ENCODE measurements at regions not wholly inside any gene's neighbourhood (a gene's known extent, or its start where the extent isn't known, plus 50 kb on each side); places are given as distances from the start of the nearest gene placed in this dataset.

DNA sequence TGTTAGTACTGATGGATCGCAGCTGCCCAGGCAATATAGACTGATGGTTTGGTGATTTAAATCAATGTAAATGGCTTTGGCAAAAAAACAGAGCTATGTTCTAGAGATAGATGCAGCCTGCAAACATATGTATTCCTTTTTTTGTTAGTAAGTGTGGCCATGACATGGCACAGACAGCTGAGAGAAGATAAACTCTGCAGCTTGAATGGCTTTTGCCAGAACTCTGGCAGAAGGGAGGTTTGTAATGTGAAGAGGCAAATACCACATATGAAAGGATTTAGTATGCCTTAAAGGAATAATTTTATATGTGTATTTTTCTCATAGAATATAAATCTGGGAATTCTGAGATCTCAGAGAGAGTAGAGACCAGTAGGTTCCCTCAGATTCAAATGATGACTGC is 340.2 kb upstream of the DMAC1 start:
- Histone ChIP-seq H3K27me3 (ENCODE audit: control insufficient read depth, insufficient read depth, low read length) (no peaks in the 10 kb centered on the region), H3K9ac (ENCODE audit: low read length) (no peak overlapping the region)

DNA sequence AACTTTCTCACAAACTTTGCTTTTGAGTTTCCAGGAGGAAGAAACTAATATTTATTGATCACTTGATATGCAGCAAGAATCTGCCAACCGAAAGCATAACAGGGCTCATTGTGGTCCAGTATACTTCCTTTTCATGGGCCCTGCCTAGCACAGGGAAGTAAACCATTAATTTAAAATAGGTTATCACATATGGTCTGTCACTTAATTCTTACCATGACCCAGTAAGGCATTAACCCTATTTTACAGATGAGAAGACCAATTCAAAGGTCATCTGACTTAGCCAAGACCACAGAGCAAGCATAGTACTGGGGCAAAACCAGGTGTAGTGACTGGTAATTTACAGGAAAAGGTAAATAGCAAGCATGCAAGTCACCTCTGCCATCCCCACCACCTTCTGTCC is 336.9 kb upstream of the DMAC1 start:
- H3K9ac ChIP-seq (ENCODE audit: low read length) = no peak overlapping the region
- no peak overlapping the region for H3K27ac ChIP-seq (ENCODE audit: low read length)
- no peak overlapping the region for H3K4me3 ChIP-seq (ENCODE audit: low read length)
- H3K27me3 ChIP-seq (ENCODE audit: control insufficient read depth, insufficient read depth, low read length) = no peaks in the 10 kb centered on the region
- no peaks in the 10 kb centered on the region for H3K36me3 ChIP-seq (ENCODE audit: control insufficient read depth, low read depth, low read length)
- peaks cover 24% of the 10 kb centered on the region for H3K4me1 ChIP-seq (ENCODE audit: control insufficient read depth, low read depth, low read length)
- no peaks in the 10 kb centered on the region for H3K9me3 ChIP-seq (ENCODE audit: control insufficient read depth, low read depth, low read length)

More for the DNA sequence above, 340.2 kb upstream of the DMAC1 start:
- no peaks in the 10 kb centered on the region for H3K9me3 ChIP-seq (ENCODE audit: control insufficient read depth, low read depth, low read length)
- H3K4me1 ChIP-seq (ENCODE audit: control insufficient read depth, low read depth, low read length) = peaks cover 25% of the 10 kb centered on the region
- H3K36me3 ChIP-seq (ENCODE audit: control insufficient read depth, low read depth, low read length) = no peaks in the 10 kb centered on the region
- no peak overlapping the region for H3K27ac ChIP-seq (ENCODE audit: low read length)
- no peak overlapping the region for H3K4me3 ChIP-seq (ENCODE audit: low read length)

DNA sequence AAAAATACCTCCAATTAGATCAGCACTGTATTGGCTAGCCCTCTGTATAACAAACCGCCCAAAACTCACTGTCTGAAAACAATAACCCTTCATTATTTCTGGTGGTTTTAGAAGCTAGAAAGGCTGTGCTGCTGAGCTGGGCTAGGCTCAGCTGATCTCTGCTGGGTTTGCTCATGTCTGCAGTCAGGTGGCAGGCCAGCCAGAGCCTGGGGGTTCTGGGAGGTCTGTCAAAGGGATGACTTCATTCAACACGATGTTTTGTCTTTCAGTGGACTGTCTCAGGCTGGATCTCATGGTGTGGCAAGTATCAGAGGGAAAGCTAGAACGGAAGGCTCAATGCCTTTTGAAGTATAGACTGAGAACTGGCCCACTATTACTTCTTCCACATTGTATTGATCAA is 335.1 kb upstream of the DMAC1 start:
- no peaks in the 10 kb centered on the region for H3K9me3 ChIP-seq (ENCODE audit: control insufficient read depth, low read depth, low read length)
- H3K27ac ChIP-seq (ENCODE audit: low read length) = no peak overlapping the region
- H3K36me3 ChIP-seq (ENCODE audit: control insufficient read depth, low read depth, low read length) = no peaks in the 10 kb centered on the region
- no peak overlapping the region for H3K4me3 ChIP-seq (ENCODE audit: low read length)
- H3K4me1 ChIP-seq (ENCODE audit: control insufficient read depth, low read depth, low read length) = peaks cover 14% of the 10 kb centered on the region
- no peak overlapping the region for H3K9ac ChIP-seq (ENCODE audit: low read length)
- H3K27me3 ChIP-seq (ENCODE audit: control insufficient read depth, insufficient read depth, low read length) = no peaks in the 10 kb centered on the region

DNA sequence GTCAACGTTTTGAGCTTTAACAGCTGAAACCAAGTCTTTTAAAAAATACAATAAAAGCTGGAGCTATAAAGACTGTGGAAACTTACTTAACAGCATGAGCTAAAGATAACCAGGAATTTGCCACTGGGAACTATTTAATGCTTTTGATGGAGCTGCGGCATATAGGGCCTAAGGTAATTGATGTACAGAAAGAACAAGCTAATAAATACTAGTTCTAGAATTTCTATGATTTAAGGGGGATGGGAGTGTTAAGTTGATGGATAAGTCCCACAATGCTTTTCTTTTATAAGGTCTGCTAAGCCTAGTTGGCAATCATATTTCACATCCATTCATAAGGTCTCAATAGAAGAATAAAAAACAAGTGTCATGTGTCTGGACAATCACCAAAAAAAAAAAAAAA is 334.0 kb upstream of the DMAC1 start:
- Histone ChIP-seq H3K4me3 (ENCODE audit: low read length) (no peak overlapping the region), H3K27ac (ENCODE audit: low read length) (no peak overlapping the region), H3K9ac (ENCODE audit: low read length) (no peak overlapping the region), H3K27me3 (ENCODE audit: control insufficient read depth, insufficient read depth, low read length) (no peaks in the 10 kb centered on the region), H3K9me3 (ENCODE audit: control insufficient read depth, low read depth, low read length) (no peaks in the 10 kb centered on the region), H3K36me3 (ENCODE audit: control insufficient read depth, low read depth, low read length) (no peaks in the 10 kb centered on the region), H3K4me1 (ENCODE audit: control insufficient read depth, low read depth, low read length) (peaks cover 5% of the 10 kb centered on the region)

DNA sequence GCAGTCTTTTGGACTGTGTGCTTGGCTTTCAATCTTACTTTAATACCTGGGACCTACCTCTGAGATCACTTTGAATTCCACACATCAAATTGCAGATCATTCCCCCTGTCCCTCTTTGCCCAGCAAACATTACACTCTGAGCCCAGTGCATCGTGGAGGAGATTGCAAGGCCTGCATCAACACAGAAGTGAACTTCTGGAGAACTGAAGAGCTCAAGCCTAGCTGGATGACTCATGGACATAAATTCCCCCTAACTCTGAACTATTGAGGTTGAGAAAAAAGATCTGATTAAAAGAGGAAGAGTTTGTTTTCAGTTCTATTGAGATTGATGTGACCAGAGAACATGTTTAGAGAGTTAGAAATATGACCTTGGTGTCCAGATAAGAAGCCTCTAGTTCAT is 316.0 kb upstream of the DMAC1 start:
- Histone ChIP-seq H3K9ac (ENCODE audit: low read length) (no peak overlapping the region), H3K4me3 (ENCODE audit: low read length) (no peak overlapping the region), H3K27me3 (ENCODE audit: control insufficient read depth, insufficient read depth, low read length) (no peaks in the 10 kb centered on the region)

DNA sequence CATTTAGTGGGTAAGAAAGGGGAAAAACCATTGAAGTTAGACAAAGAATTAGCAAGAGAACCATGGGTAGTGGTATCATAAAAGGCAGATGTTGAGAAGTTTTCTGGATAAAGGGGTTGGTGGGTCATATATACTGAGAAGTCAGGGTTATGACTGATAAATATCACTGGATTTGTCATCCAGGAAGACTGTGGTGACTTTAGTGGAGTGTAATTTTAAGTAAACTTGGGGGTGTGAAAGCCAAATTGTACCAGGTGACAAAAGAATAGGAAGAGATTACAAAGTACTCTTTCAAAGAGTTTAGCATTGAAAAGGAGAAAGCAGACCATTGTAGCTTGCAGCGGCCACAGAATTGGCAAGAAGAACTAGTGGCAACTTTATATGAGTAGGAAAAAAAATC is 315.2 kb upstream of the DMAC1 start:
- H3K27me3 ChIP-seq (ENCODE audit: control insufficient read depth, insufficient read depth, low read length) = no peaks in the 10 kb centered on the region
- H3K9ac ChIP-seq (ENCODE audit: low read length) = no peak overlapping the region
- H3K27ac ChIP-seq (ENCODE audit: low read length) = no peak overlapping the region
- H3K4me1 ChIP-seq (ENCODE audit: control insufficient read depth, low read depth, low read length) = peaks cover 1% of the 10 kb centered on the region
- H3K4me3 ChIP-seq (ENCODE audit: low read length) = no peak overlapping the region
- H3K36me3 ChIP-seq (ENCODE audit: control insufficient read depth, low read depth, low read length) = no peaks in the 10 kb centered on the region
- H3K9me3 ChIP-seq (ENCODE audit: control insufficient read depth, low read depth, low read length) = no peaks in the 10 kb centered on the region

More for the DNA sequence above, 316.0 kb upstream of the DMAC1 start:
- H3K27ac ChIP-seq (ENCODE audit: low read length) = no peak overlapping the region
- H3K9me3 ChIP-seq (ENCODE audit: control insufficient read depth, low read depth, low read length) = no peaks in the 10 kb centered on the region
- H3K36me3 ChIP-seq (ENCODE audit: control insufficient read depth, low read depth, low read length) = no peaks in the 10 kb centered on the region
- H3K4me1 ChIP-seq (ENCODE audit: control insufficient read depth, low read depth, low read length) = no peaks in the 10 kb centered on the region

DNA sequence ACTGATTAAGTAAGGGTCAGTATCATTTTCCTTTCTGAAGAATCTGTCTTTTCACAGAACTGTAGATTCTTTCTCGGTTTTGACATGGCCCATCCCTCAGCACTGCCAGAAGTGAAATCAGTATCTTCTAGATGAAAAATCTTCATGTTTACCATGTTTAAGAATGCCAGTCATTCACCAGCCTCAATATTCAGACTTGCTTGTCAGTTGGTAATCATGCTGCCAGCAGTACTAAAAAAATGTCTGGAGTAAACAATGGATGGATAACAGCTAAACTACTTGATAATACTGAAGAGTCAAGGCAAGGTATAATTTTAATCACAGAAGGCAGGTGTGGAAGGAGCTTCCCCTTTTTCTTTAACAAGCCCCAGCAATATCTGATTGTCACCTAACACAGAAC is 306.8 kb upstream of the DMAC1 start:
- Histone ChIP-seq H3K36me3 (ENCODE audit: control insufficient read depth, low read depth, low read length) (no peaks in the 10 kb centered on the region), H3K4me1 (ENCODE audit: control insufficient read depth, low read depth, low read length) (peaks cover 4% of the 10 kb centered on the region), H3K9me3 (ENCODE audit: control insufficient read depth, low read depth, low read length) (no peaks in the 10 kb centered on the region), H3K27me3 (ENCODE audit: control insufficient read depth, insufficient read depth, low read length) (no peaks in the 10 kb centered on the region), H3K4me3 (ENCODE audit: low read length) (no peak overlapping the region), H3K9ac (ENCODE audit: low read length) (no peak overlapping the region), H3K27ac (ENCODE audit: low read length) (no peak overlapping the region)

DNA sequence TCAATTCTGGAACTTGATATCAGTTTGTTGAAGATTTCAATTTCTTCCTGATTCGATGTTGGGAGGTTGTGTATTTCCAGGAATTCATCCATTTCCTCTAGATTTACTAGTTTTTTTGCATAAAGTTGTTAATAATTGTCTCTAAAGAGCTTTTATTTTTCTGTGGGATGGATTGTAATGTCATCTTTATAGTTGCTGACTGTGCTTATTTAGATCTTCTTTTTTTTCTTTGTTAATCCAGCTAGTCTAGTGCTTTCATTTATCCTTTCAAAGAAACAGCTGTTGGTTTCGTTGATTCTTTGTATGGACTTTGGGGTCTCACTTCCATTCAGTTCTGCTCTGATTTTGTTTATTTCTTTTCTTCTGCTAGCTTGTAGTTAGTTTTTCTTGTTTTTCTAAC is 302.0 kb upstream of the DMAC1 start:
- H3K27me3 ChIP-seq (ENCODE audit: control insufficient read depth, insufficient read depth, low read length) = no peaks in the 10 kb centered on the region
- H3K4me3 ChIP-seq (ENCODE audit: low read length) = no peak overlapping the region
- H3K9me3 ChIP-seq (ENCODE audit: control insufficient read depth, low read depth, low read length) = no peaks in the 10 kb centered on the region
- no peak overlapping the region for H3K9ac ChIP-seq (ENCODE audit: low read length)
- H3K4me1 ChIP-seq (ENCODE audit: control insufficient read depth, low read depth, low read length) = no peaks in the 10 kb centered on the region
- H3K27ac ChIP-seq (ENCODE audit: low read length) = no peak overlapping the region
- H3K36me3 ChIP-seq (ENCODE audit: control insufficient read depth, low read depth, low read length) = no peaks in the 10 kb centered on the region

DNA sequence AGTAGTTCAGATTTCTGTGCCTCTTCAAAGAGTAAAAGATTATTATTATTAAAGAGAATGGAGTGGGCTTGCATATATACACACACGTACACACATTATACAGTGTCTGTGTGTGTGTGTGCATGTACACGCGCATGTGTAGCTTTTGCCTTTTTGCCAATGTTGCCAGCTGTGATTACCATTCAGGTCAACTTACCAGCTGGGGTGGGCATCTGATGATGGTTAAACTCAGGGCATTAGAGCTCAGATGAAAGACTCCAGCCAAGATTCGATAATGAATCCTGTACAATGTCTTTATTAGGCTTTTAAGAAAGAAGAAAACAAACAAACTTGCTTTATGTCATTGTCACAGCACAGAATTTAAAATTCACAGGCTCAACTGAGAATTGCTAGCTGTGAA is 296.5 kb upstream of the DMAC1 start:
- Histone ChIP-seq H3K9ac (ENCODE audit: low read length) (no peak overlapping the region), H3K4me3 (ENCODE audit: low read length) (no peak overlapping the region), H3K27me3 (ENCODE audit: control insufficient read depth, insufficient read depth, low read length) (no peaks in the 10 kb centered on the region), H3K27ac (ENCODE audit: low read length) (no peak overlapping the region), H3K9me3 (ENCODE audit: control insufficient read depth, low read depth, low read length) (no peaks in the 10 kb centered on the region), H3K36me3 (ENCODE audit: control insufficient read depth, low read depth, low read length) (no peaks in the 10 kb centered on the region), H3K4me1 (ENCODE audit: control insufficient read depth, low read depth, low read length) (no peaks in the 10 kb centered on the region)

DNA sequence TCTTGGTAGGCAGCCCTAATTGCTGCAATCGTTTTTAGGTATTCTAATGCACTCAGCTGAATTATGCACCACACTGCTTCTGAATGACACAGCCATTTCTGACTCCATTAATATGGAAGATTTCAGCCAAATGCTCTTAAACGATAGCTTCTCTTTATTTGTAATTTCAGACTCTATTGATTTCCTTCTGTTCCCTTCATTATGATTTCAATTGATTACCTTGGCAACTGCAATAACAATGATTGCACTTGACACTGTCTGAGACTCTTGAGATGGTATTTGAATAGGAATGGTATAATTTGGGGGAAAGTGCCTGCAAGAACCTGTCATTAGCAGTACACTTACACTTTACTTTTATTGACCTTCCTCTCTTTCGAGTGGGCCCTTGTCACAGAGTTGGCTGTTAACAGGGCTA is 296.1 kb upstream of the DMAC1 start:
- no peak overlapping the region for H3K4me3 ChIP-seq (ENCODE audit: low read length)
- H3K27ac ChIP-seq (ENCODE audit: low read length) = no peak overlapping the region
- no peaks in the 10 kb centered on the region for H3K27me3 ChIP-seq (ENCODE audit: control insufficient read depth, insufficient read depth, low read length)
- H3K9ac ChIP-seq (ENCODE audit: low read length) = no peak overlapping the region
- no peaks in the 10 kb centered on the region for H3K4me1 ChIP-seq (ENCODE audit: control insufficient read depth, low read depth, low read length)
- H3K9me3 ChIP-seq (ENCODE audit: control insufficient read depth, low read depth, low read length) = no peaks in the 10 kb centered on the region
- no peaks in the 10 kb centered on the region for H3K36me3 ChIP-seq (ENCODE audit: control insufficient read depth, low read depth, low read length)

DNA sequence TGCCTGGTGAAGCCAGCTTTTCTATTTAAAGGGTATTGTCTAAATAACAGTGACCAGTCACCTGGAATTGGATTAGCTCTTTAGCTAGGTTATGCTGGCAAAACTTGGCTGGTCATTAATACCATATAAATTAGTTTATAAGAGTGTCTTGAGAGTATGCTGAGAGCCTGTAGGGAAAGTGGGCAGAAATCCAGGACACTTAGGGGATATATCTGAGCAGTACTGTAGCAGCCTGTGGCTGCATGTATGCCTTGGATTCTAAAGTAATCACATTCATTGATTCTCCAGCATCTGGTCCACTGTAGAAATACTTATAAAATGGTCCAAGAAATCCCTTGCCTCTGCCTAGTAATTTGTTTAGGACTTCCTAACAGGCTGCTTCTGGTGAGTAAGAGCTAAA is 288.9 kb upstream of the DMAC1 start:
- Histone ChIP-seq H3K9ac (ENCODE audit: low read length) (no peak overlapping the region), H3K9me3 (ENCODE audit: control insufficient read depth, low read depth, low read length) (no peaks in the 10 kb centered on the region), H3K36me3 (ENCODE audit: control insufficient read depth, low read depth, low read length) (no peaks in the 10 kb centered on the region), H3K27me3 (ENCODE audit: control insufficient read depth, insufficient read depth, low read length) (no peaks in the 10 kb centered on the region), H3K4me1 (ENCODE audit: control insufficient read depth, low read depth, low read length) (no peaks in the 10 kb centered on the region), H3K27ac (ENCODE audit: low read length) (no peak overlapping the region), H3K4me3 (ENCODE audit: low read length) (no peak overlapping the region)

DNA sequence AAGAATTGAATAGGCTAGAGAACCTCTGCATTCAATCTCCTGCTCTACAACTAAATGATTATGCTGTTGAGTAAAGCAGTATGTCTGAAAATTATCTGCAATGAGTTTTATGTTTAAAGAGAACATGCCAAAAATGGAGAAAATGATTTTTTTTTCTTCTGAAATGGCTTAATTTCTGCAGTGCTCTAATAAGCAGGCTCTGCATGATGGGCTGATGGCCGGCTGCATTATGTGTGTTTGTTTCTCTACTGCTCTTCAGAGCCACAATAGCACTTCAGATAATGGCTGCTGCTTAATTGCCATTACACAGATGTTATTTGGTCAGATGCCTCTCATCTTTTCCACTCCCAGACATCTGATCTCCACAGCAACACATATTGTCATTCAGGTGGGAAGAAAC is 286.4 kb upstream of the DMAC1 start:
- H3K36me3 ChIP-seq (ENCODE audit: control insufficient read depth, low read depth, low read length) = no peaks in the 10 kb centered on the region
- H3K27ac ChIP-seq (ENCODE audit: low read length) = no peak overlapping the region
- H3K27me3 ChIP-seq (ENCODE audit: control insufficient read depth, insufficient read depth, low read length) = no peaks in the 10 kb centered on the region
- no peaks in the 10 kb centered on the region for H3K9me3 ChIP-seq (ENCODE audit: control insufficient read depth, low read depth, low read length)
- no peak overlapping the region for H3K4me3 ChIP-seq (ENCODE audit: low read length)
- H3K9ac ChIP-seq (ENCODE audit: low read length) = no peak overlapping the region
- H3K4me1 ChIP-seq (ENCODE audit: control insufficient read depth, low read depth, low read length) = no peaks in the 10 kb centered on the region
